ENCODE measurements at regions not wholly inside any gene's neighbourhood (a gene's known extent, or its start where the extent isn't known, plus 50 kb on each side); places are given as distances from the start of the nearest gene placed in this dataset.

DNA sequence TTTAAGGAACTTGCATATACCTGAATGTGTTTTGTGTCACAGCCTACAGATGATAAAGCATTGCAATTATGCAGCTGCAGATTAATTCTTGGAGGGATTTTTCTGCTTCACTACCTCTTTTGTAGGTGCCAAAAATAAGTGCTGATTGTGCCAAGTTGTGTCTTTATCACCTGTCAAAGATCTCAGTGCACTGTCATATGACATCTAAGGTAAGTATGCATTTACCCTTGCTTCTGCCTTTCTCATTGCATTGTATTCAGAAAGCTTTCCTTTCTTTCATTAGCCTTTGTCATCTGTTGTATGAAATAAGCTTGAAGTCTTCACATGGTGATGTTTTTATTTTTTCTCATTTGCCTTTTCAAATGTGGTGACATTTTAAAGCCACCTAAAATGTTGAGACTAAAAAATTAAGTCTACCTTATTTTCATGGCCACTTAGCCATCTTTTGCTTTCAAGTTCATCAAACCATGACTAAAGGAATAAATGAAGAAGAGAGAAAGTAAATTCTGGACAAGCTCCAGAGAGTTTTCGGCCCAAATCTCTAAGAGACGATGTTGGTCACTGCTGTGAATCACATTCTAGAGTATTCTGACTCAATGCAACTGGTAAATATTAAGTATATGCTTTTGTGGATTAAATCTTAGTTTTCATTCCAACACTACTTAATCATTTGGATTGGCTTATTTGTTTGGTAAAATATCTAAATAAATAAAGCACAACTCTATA is 381.8 kb upstream of the EPHA3 start:
- H3K4me1 ChIP-seq (ENCODE audit: insufficient read depth) = no peaks in the 10 kb centered on the region
- no peak overlapping the region for H2AFZ ChIP-seq
- TF ChIP-seq NANOG (IDR thresholded peaks at IDR 0.05; ENCODE audit: borderline replicate concordance) (no peak), EZH2 (IDR thresholded peaks at IDR 0.05; ENCODE audit: low read depth, unreplicated experiment) (no peak), ZNF331 (CRISPR knock-in tag; IDR thresholded peaks at IDR 0.05; ENCODE audit: low read depth) (no peak), CREB1 (CRISPR knock-in tag; IDR thresholded peaks at IDR 0.05; ENCODE audit: low read depth) (no peak), JUNB (IDR thresholded peaks at IDR 0.05; ENCODE audit: unreplicated experiment) (no peak), EZH2phosphoT487 (IDR thresholded peaks at IDR 0.05; ENCODE audit: unreplicated experiment) (no peak), ZNF114 (CRISPR knock-in tag; IDR thresholded peaks at IDR 0.05) (no peak)
- TF ChIP-seq, protein P1, sequence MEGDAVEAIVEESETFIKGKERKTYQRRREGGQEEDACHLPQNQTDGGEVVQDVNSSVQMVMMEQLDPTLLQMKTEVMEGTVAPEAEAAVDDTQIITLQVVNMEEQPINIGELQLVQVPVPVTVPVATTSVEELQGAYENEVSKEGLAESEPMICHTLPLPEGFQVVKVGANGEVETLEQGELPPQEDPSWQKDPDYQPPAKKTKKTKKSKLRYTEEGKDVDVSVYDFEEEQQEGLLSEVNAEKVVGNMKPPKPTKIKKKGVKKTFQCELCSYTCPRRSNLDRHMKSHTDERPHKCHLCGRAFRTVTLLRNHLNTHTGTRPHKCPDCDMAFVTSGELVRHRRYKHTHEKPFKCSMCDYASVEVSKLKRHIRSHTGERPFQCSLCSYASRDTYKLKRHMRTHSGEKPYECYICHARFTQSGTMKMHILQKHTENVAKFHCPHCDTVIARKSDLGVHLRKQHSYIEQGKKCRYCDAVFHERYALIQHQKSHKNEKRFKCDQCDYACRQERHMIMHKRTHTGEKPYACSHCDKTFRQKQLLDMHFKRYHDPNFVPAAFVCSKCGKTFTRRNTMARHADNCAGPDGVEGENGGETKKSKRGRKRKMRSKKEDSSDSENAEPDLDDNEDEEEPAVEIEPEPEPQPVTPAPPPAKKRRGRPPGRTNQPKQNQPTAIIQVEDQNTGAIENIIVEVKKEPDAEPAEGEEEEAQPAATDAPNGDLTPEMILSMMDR (conservative IDR thresholded peaks at IDR 0.05; ENCODE audit: low read depth in 2 of 2) = no peak
- TF ChIP-seq, protein P2, sequence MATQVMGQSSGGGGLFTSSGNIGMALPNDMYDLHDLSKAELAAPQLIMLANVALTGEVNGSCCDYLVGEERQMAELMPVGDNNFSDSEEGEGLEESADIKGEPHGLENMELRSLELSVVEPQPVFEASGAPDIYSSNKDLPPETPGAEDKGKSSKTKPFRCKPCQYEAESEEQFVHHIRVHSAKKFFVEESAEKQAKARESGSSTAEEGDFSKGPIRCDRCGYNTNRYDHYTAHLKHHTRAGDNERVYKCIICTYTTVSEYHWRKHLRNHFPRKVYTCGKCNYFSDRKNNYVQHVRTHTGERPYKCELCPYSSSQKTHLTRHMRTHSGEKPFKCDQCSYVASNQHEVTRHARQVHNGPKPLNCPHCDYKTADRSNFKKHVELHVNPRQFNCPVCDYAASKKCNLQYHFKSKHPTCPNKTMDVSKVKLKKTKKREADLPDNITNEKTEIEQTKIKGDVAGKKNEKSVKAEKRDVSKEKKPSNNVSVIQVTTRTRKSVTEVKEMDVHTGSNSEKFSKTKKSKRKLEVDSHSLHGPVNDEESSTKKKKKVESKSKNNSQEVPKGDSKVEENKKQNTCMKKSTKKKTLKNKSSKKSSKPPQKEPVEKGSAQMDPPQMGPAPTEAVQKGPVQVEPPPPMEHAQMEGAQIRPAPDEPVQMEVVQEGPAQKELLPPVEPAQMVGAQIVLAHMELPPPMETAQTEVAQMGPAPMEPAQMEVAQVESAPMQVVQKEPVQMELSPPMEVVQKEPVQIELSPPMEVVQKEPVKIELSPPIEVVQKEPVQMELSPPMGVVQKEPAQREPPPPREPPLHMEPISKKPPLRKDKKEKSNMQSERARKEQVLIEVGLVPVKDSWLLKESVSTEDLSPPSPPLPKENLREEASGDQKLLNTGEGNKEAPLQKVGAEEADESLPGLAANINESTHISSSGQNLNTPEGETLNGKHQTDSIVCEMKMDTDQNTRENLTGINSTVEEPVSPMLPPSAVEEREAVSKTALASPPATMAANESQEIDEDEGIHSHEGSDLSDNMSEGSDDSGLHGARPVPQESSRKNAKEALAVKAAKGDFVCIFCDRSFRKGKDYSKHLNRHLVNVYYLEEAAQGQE (IDR thresholded peaks at IDR 0.05; ENCODE audit: unreplicated experiment) = no peak
- TF ChIP-seq, protein P3, sequence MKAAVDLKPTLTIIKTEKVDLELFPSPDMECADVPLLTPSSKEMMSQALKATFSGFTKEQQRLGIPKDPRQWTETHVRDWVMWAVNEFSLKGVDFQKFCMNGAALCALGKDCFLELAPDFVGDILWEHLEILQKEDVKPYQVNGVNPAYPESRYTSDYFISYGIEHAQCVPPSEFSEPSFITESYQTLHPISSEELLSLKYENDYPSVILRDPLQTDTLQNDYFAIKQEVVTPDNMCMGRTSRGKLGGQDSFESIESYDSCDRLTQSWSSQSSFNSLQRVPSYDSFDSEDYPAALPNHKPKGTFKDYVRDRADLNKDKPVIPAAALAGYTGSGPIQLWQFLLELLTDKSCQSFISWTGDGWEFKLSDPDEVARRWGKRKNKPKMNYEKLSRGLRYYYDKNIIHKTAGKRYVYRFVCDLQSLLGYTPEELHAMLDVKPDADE (IDR thresholded peaks at IDR 0.05) = no peak
- TF ChIP-seq, protein P4, sequence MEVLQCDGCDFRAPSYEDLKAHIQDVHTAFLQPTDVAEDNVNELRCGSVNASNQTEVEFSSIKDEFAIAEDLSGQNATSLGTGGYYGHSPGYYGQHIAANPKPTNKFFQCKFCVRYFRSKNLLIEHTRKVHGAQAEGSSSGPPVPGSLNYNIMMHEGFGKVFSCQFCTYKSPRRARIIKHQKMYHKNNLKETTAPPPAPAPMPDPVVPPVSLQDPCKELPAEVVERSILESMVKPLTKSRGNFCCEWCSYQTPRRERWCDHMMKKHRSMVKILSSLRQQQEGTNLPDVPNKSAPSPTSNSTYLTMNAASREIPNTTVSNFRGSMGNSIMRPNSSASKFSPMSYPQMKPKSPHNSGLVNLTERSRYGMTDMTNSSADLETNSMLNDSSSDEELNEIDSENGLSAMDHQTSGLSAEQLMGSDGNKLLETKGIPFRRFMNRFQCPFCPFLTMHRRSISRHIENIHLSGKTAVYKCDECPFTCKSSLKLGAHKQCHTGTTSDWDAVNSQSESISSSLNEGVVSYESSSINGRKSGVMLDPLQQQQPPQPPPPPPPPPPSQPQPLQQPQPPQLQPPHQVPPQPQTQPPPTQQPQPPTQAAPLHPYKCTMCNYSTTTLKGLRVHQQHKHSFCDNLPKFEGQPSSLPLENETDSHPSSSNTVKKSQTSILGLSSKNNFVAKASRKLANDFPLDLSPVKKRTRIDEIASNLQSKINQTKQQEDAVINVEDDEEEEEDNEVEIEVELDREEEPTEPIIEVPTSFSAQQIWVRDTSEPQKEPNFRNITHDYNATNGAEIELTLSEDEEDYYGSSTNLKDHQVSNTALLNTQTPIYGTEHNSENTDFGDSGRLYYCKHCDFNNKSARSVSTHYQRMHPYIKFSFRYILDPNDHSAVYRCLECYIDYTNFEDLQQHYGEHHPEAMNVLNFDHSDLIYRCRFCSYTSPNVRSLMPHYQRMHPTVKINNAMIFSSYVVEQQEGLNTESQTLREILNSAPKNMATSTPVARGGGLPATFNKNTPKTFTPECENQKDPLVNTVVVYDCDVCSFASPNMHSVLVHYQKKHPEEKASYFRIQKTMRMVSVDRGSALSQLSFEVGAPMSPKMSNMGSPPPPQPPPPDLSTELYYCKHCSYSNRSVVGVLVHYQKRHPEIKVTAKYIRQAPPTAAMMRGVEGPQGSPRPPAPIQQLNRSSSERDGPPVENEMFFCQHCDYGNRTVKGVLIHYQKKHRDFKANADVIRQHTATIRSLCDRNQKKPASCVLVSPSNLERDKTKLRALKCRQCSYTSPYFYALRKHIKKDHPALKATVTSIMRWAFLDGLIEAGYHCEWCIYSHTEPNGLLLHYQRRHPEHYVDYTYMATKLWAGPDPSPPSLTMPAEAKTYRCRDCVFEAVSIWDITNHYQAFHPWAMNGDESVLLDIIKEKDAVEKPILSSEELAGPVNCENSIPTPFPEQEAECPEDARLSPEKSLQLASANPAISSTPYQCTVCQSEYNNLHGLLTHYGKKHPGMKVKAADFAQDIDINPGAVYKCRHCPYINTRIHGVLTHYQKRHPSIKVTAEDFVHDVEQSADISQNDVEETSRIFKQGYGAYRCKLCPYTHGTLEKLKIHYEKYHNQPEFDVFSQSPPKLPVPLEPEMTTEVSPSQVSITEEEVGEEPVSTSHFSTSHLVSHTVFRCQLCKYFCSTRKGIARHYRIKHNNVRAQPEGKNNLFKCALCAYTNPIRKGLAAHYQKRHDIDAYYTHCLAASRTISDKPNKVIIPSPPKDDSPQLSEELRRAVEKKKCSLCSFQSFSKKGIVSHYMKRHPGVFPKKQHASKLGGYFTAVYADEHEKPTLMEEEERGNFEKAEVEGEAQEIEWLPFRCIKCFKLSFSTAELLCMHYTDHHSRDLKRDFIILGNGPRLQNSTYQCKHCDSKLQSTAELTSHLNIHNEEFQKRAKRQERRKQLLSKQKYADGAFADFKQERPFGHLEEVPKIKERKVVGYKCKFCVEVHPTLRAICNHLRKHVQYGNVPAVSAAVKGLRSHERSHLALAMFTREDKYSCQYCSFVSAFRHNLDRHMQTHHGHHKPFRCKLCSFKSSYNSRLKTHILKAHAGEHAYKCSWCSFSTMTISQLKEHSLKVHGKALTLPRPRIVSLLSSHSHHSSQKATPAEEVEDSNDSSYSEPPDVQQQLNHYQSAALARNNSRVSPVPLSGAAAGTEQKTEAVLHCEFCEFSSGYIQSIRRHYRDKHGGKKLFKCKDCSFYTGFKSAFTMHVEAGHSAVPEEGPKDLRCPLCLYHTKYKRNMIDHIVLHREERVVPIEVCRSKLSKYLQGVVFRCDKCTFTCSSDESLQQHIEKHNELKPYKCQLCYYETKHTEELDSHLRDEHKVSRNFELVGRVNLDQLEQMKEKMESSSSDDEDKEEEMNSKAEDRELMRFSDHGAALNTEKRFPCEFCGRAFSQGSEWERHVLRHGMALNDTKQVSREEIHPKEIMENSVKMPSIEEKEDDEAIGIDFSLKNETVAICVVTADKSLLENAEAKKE (CRISPR knock-in tag; IDR thresholded peaks at IDR 0.05) = no peak
- no peak for DNase-seq (ENCODE audit: low spot score)
- H3K9me3 Mint-ChIP-seq = peaks cover 6% of the 10 kb centered on the region; the same call in 2 of the 3 replicates
- no peak overlapping the region for H3K4me3 Mint-ChIP-seq
- ATAC-seq = no peak
- no peaks in the 10 kb centered on the region for H3K27me3 Mint-ChIP-seq (ENCODE audit: insufficient read depth, low read depth, poor library complexity)
- no peak overlapping the region for H3K4me2 ChIP-seq
- H3K27me3 ChIP-seq (ENCODE audit: insufficient read depth) = no peaks in the 10 kb centered on the region
- no peak overlapping the region for H3K27ac Mint-ChIP-seq
- no peaks in the 10 kb centered on the region for H3K36me3 ChIP-seq (ENCODE audit: insufficient read depth)
- no peaks in the 10 kb centered on the region; the same call in 1 of the 2 replicates for H3K9me2 ChIP-seq (ENCODE audit: insufficient read depth)
- no peaks in the 10 kb centered on the region for H4K20me1 ChIP-seq (replicated peaks; ENCODE audit: insufficient read depth)
- no peaks in the 10 kb centered on the region for H3K4me1 Mint-ChIP-seq
- H3F3A ChIP-seq (replicated peaks; ENCODE audit: low read depth) = no peaks in the 10 kb centered on the region
- H3K27ac ChIP-seq (ENCODE audit: low read depth) = no peak overlapping the region
- H3K4me3 ChIP-seq = no peak overlapping the region
- no peaks in the 10 kb centered on the region for H3K36me3 Mint-ChIP-seq (ENCODE audit: low read depth)
- H3K79me2 ChIP-seq (replicated peaks; ENCODE audit: insufficient read depth) = no peaks in the 10 kb centered on the region

All from GM23338 (cell line).